ENCODE measurements at regions not wholly inside any gene's neighbourhood (a gene's known extent, or its start where the extent isn't known, plus 50 kb on each side); places are given as distances from the start of the nearest gene placed in this dataset.

DNA sequence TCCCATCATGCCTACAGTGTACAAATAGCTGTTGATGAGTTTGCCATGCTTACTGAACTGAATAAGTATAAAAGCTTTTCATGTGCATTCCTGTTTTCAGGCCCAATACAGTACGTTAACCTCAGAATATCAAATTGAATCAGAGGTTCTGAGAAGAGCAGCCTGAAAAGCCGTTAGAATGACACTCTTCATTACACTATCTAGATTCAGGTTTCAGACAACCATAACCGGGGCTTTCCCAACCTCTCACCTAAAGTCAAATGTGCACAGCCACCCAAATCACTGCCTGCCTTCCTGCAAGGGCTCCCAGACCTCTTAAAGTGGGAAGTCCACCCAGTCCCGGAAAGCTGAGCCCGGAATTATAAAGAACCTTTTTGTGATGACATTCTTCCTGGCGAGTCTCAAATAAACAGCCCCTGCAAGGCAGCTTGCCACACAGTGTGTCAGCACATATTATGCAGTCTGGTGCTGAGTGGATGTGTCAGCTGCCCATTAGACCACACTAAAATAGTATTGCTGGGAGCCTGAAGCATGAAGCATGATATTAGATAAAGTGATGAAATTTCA, 245.8 kb downstream of the TLE4 start:
- DNase-seq (ENCODE audit: low spot score in 2 of 2), result no peak
- FAIRE-seq, result no peak

- FAIRE-seq, result no peak
- DNase-seq (ENCODE audit: low spot score in 2 of 2), result no peak
Measured at GRCh38 chr9:79813258-79813638, 241.5 kb downstream of the TLE4 start.

DNA sequence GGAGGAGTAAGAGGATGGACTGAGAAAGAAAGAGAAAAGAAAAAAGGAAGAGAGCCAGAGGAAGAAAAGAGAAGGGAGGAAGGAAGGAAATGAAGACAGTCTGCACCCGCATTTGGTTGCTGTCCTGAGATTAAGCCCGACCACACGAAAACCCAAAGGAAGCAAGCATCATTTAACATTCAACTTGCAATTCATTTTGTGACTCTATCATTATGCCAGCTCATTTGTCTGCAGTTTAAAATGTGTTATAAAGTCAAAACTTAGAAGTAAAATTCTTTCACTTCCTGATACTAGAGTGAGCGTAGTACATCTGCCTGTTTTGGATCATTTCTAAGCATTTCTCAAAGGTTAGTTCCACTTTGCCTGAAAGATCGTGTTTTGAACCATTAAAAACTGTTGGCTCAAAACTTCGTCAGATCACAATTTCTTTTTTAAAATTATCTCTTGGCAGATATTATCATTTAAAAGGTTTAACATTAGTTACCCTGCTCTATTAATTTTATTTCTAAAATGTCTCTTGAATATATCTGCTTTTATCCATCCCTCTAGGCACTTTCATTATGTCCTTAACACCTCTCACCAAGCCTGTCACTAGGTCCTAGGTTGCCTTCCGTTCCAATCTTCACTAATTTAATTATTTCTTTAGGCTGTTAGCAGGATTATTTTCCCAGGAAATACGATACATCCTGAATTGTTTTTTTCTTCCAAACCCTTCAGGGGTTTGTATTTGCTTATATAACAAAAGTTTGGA, 240.9 kb downstream of the TLE4 start:
- DNase-seq (ENCODE audit: low spot score in 2 of 2) (no peak), FAIRE-seq (no peak)

DNA sequence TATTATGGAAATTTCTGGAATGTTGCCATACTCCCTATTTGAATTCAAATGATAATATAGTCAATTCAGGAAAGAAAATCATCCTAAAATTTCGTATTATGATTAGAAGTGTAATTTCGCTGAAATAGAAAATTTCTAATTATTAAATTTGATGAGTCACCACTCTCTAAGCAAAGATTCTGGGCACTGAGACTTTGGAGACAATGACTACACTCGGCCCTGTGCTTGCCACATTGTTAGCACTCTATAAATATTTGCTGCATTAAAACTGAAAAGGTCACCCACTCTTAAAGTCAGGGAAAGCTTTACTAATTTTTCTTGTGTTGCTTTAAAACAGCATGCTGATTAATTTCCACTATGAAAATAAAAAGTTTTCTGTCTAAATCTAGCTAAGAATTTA, 240.3 kb downstream of the TLE4 start:
- no peak for FAIRE-seq

DNA sequence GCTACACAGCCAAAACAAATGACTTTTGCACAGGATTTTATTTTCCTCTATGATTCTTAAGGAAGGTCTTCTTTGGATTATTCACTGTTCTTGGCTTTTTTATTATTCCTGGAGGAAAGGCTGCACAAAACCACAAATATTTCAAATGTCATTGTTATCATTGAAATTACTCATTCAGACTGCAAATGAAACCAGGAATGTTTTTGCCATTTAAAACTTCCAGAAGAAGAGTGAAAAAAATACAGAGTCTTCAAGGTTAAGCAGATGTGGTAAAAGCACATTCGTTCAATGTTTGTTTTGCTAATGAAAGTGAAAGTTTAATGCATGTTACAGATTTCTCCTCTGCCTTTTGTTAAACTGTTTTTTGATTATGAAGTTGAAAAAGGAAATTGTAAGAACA, 238.2 kb downstream of the TLE4 start:
- DNase-seq (ENCODE audit: low spot score in 2 of 2) (no peak), FAIRE-seq (no peak)

More for the DNA sequence above, 240.3 kb downstream of the TLE4 start:
- DNase-seq (ENCODE audit: low spot score in 2 of 2), result no peak

- FAIRE-seq (no peak), DNase-seq (ENCODE audit: low spot score in 2 of 2) (no peak)
Measured at GRCh38 chr9:79809316-79809876, 237.6 kb downstream of the TLE4 start.

DNA sequence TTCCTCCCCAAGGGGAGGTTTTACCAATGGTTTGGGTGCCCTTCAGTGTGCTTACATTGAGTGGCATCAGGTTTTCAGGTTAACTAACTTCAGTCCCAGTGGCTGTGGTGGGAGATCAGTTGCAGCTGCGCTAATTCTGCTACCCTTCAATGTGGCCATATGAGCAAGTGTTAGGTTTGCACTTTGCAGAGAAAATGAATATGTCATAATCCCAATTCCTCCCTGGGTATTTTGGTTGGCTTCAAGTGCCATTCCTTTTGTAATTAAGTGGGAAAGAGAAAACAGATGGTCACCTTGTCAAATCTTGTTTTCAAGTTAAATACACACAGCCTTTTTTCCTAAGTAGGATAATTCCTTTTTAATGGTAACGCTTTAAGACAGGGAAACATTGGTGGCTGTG, 236.2 kb downstream of the TLE4 start:
- DNase-seq (ENCODE audit: low spot score in 2 of 2), result no peak

GRCh38 chr9:79806086-79806485, 234.3 kb downstream of the TLE4 start:
- no peak for FAIRE-seq
- no peak for DNase-seq (ENCODE audit: low spot score in 2 of 2)

More for the DNA sequence above, 236.2 kb downstream of the TLE4 start:
- no peak for FAIRE-seq

DNA sequence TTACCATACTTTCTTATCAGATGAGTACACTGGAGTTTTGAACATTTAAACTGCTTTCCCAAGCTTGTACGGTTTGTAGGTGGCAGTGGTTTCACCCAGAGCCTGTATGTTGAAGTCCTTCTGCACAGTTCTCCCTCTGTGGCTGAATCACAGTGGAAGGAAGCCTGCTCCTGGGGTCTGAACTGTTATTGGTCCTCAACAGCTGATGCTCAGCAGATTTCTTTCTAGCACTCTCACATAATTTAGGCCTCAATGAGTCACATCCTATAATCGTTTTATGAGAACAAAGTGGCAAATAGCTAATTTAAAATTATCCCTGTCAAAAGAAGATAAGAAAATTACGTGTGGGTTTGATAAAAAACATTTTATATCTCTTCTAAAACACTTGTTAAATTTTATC, 229.7 kb downstream of the TLE4 start:
- no peak for DNase-seq (ENCODE audit: low spot score in 2 of 2)
- no peak for FAIRE-seq

- DNase-seq (ENCODE audit: low spot score in 2 of 2) (no peak), FAIRE-seq (no peak)
Measured at GRCh38 chr9:79800578-79800977, 228.8 kb downstream of the TLE4 start.

GRCh38 chr9:79799691-79800335, 228.0 kb downstream of the TLE4 start:
- DNase-seq (ENCODE audit: low spot score in 2 of 2) (no peak), FAIRE-seq (no peak)

DNA sequence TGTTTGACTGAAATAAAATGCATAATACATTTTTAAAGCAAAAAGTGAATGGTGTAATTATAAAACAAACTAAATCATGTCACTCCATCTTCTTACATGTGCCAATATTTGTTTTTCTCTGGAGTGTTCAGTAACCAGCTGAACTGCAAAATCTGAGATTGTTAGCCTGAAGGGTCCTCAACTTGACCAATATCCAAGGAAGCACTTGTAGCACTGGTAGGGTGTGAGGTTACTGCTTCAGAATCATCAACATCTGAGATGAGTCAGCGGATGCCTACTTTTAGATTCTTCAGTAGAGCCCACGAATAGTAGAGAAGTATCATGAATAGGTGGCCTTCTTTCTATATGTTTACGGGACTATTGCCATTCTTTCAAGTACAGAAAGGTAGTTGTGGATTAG, 226.7 kb downstream of the TLE4 start:
- FAIRE-seq (no peak), DNase-seq (ENCODE audit: low spot score in 2 of 2) (no peak)

GRCh38 chr9:79796411-79796810, 224.6 kb downstream of the TLE4 start:
- FAIRE-seq (no peak), DNase-seq (ENCODE audit: low spot score in 2 of 2) (no peak)

DNA sequence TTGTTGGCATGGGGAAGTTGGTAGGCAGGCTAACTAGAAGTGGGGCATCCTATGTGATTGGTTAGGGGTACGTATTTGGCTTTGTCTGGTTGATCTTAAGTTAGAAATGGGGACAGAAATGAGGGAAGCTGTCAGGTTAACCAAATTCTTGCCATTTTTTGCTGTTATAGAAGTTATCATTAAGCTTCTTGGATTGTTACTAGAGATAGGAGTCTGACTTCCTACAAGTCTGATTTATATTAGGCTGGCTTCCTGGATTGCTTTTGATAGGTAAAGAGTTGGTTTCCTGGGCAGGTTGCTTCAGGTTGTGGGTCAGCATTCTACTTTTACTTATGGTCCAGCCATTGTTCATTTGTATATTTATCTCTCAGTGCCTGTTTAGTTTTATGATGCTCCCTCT, 216.9 kb downstream of the TLE4 start:
- no peak for FAIRE-seq

DNA sequence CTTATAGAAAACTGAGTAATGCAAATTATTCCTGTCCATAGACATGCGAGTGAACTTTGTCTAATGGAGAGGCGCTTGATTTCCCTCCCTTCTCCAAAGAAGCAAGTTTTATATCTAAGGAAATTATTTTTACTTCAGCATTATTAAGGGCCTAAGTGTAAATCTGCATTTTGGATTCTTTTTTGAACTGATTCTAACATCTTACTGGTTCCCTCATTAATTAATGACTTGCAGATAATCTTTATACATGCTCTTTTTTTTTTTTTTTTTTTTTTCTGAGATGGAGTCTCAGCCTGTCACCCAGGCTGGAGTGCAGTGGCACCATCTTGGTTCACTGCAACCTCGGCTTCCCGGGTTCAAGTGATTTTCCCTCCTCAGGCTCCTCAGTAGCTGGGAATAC, 209.5 kb downstream of the TLE4 start:
- DNase-seq (ENCODE audit: low spot score in 2 of 2), result no peak
- FAIRE-seq, result no peak

More for the DNA sequence above, 216.9 kb downstream of the TLE4 start:
- DNase-seq (ENCODE audit: low spot score in 2 of 2), result no peak

GRCh38 chr9:79780559-79780958, 208.8 kb downstream of the TLE4 start:
- DNase-seq (ENCODE audit: low spot score in 2 of 2), result no peak
- no peak for FAIRE-seq

DNA sequence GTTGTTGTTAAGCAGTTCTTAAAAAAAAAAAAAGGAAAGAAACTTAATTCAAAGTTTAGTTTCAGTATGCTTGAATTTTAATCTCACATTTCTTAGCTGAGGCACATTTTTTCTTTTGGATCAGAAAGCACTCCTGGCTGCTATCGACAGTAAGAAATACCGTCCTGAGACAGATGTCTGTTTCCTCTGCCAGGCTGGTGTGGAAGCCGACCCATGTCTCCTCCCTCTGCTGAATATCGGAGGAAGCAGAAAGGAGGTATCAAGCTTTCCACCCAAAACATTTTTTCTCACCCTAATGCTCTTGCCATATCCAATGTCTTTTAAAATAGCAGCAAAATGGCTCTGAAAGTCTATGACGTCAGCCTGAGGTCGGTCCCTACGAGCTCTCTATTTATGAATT, 208.1 kb downstream of the TLE4 start:
- no peak for DNase-seq (ENCODE audit: low spot score in 2 of 2)

DNA sequence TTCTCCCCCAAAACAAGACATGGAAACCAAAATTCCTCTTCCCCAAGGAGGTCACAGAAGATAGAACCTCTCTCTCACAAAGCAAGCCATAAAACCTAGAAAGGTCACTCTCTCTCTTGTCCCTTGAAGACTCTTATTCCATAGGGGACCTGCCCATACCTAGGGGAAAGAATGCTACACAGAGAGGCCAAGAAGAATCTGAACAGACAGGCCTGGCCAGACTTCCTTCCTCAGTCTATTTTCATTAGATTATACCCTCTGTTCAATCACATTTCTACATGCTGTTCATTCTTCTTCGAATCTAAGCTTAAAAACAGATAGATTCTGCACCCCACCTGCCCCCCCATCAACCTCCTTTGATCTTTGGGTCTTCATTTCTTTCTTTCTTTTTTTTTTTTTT, 206.8 kb downstream of the TLE4 start:
- DNase-seq (ENCODE audit: low spot score in 2 of 2) (no peak), FAIRE-seq (no peak)

More for the DNA sequence above, 208.1 kb downstream of the TLE4 start:
- no peak for FAIRE-seq

DNA sequence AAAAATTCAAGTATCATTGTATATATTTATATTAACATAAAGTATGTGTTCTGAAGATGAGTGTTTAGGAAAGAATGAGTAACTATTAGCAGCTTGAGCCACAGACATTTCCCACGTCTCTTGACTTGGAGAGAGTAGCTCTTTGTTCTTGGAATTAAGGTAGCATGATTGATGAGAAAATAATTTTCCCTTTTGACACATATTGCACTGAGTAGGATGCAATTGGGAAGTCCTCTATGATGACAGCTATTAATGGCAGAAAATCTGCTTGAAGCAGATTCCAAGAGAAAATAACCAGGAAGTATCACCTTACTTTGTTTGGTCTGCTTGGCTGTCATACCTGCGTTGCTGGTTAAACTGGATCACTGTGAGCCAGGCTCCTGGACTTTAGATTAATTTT, 204.8 kb downstream of the TLE4 start:
- no peak for FAIRE-seq

More for the DNA sequence above, 204.8 kb downstream of the TLE4 start:
- no peak for DNase-seq (ENCODE audit: low spot score in 2 of 2)

All from frontal cortex (tissue), 3 donors.